A549 (cell line): ENCODE measurements at regions not wholly inside any gene's neighbourhood (a gene's known extent, or its start where the extent isn't known, plus 50 kb on each side); places are given as distances from the start of the nearest gene placed in this dataset.

Source experiments
- FOSB ChIP-seq: fragments of 250-450 bp; sonication (Bioruptor Pico); IDR thresholded peaks from 2 replicates; pipeline ENCODE4 v1.5.0; 2020; ENCODE audit warnings: mild to moderate bottlenecking, moderate library complexity
- JUN ChIP-seq, 2 experiments: fragments of >200 bp; sonication (Bioruptor Twin); formaldehyde crosslinking; IDR thresholded peaks; 2 replicates in 1 of 2; 3 replicates in 1 of 2; pipeline ENCODE4 v1.6.1; 2016 to 2017
- RAD21 ChIP-seq, 2 experiments: fragments of >200 bp in 1 of 2; sonication (Bioruptor Twin) in 1 of 2; formaldehyde crosslinking in 1 of 2; IDR thresholded peaks in 1 of 2; conservative IDR thresholded peaks in 1 of 2; 2 replicates in 1 of 2; 3 replicates in 1 of 2; pipeline ENCODE4 v1.6.1; 2012 to 2018; ENCODE audit warnings: inconsistent platforms in 1 of 2
- SMC3 ChIP-seq: fragments of >200 bp; sonication (Bioruptor Twin); formaldehyde crosslinking; IDR thresholded peaks from 3 replicates; pipeline ENCODE4 v1.6.1; 2018; ENCODE audit warnings: inconsistent platforms
- TF ChIP-seq, protein P1 (sequence below): fragments of >200 bp; sonication (Bioruptor Twin); formaldehyde crosslinking; IDR thresholded peaks from 3 replicates; pipeline ENCODE4 v1.5.1; 2016

DNA sequence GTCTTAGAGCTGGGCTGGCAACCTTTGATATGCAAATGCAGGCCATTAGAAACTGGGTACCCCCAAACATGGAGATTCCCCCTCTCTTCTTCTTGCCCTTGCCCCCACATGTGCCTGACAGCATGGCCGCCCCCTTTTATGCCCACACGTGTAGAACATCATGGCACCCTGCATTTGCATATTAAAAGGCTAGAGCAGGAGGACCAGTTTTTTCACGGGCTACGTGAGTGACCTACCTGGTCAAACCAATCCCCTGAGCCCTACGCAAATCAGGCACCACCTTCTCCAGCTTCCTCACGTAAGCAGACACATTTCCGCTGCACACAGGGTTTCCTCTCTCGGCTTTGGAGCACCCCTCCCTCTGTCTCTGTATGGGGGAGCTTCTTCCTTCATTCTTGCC is 110.9 kb upstream of the COPS8 start:
- TF ChIP-seq, protein P1, sequence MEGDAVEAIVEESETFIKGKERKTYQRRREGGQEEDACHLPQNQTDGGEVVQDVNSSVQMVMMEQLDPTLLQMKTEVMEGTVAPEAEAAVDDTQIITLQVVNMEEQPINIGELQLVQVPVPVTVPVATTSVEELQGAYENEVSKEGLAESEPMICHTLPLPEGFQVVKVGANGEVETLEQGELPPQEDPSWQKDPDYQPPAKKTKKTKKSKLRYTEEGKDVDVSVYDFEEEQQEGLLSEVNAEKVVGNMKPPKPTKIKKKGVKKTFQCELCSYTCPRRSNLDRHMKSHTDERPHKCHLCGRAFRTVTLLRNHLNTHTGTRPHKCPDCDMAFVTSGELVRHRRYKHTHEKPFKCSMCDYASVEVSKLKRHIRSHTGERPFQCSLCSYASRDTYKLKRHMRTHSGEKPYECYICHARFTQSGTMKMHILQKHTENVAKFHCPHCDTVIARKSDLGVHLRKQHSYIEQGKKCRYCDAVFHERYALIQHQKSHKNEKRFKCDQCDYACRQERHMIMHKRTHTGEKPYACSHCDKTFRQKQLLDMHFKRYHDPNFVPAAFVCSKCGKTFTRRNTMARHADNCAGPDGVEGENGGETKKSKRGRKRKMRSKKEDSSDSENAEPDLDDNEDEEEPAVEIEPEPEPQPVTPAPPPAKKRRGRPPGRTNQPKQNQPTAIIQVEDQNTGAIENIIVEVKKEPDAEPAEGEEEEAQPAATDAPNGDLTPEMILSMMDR: no peak
- TF ChIP-seq FOSB (CRISPR knock-in tag): no peak
- no peak for TF ChIP-seq JUN (IDR thresholded peaks at IDR 0.05)
- no peak for TF ChIP-seq SMC3
- no peak for TF ChIP-seq RAD21 (conservative IDR thresholded peaks at IDR 0.05 in 1 of 2, IDR thresholded peaks at IDR 0.05 in 1 of 2)
